Thyroid gland (tissue), 4 donors: ENCODE measurements at regions not wholly inside any gene's neighbourhood (a gene's known extent, or its start where the extent isn't known, plus 50 kb on each side); places are given as distances from the start of the nearest gene placed in this dataset.

Experiments used
- DNase-seq, 2 donors: peaks; one replicate each; pipeline ENCODE4 v3.0.0-alpha.2; 2019
- H3K27ac ChIP-seq, 3 donors: fragments of 200-600 bp; sonication (generic); 1 replicate in 2 of 3; 2 replicates in 1 of 3; pipeline ENCODE4 v1.5.1; 2016 to 2019; ENCODE audit warnings: mild to moderate bottlenecking in 1 of 3, moderate library complexity in 1 of 3
- H3K27me3 ChIP-seq: fragments of 200-600 bp; sonication (generic); one replicate; pipeline ENCODE4 v1.5.1; 2019
- H3K36me3 ChIP-seq, 2 donors: fragments of 200-600 bp; sonication (generic); one replicate each; pipeline ENCODE4 v1.5.1; 2016 to 2019
- H3K4me1 ChIP-seq, 2 donors: fragments of 200-600 bp; sonication (generic); one replicate each; pipeline ENCODE4 v1.5.1; 2017 to 2019
- H3K4me3 ChIP-seq, 3 donors: fragments of 200-600 bp; sonication (generic); replicated peaks in 1 of 3; 1 replicate in 2 of 3; 2 replicates in 1 of 3; pipeline ENCODE4 v1.5.1; 2016; ENCODE audit warnings: mild to moderate bottlenecking in 1 of 3
- H3K9me3 ChIP-seq: fragments of 200-600 bp; sonication (generic); one replicate; pipeline ENCODE4 v1.5.1; 2017
- CTCF ChIP-seq, 6 experiments: fragments of 200-600 bp in 3 of 6; fragments of 450-650 bp in 3 of 6; sonication (generic) in 3 of 6; IDR thresholded peaks; one replicate each; pipeline ENCODE4 v1.5.1; 2016 to 2019; ENCODE audit warnings: antibody characterized with exemption in 6 of 6, mild to moderate bottlenecking in 2 of 6, inconsistent platforms in 1 of 6, moderate library complexity in 1 of 6
- POLR2A ChIP-seq, 2 donors: fragments of 450-650 bp; IDR thresholded peaks; one replicate each; pipeline ENCODE4 v1.6.1; 2017; ENCODE audit warnings: antibody characterized with exemption in 2 of 2, mild to moderate bottlenecking in 2 of 2, moderate library complexity in 1 of 2
- whole genome bisulfite sequencing, 2 donors: methylation state at CpG; one replicate each; pipeline ENCODE4 v1.1.5; 2017; 5-methylcytosine and 5-hydroxymethylcytosine counted together
- intact Hi-C: fragments of 100-400 bp; cut with DNase I; formaldehyde crosslinking; loops from one replicate; pipeline ENCODE4 v1.15.1; 2023

- no peaks in the 10 kb centered on the region for H3K27me3 ChIP-seq
- peak overlapping the region in 1 of 3 donors; percentile 56 for H3K27ac ChIP-seq
- TF ChIP-seq CTCF (IDR thresholded peaks at IDR 0.05) = no peak
- TF ChIP-seq POLR2A (IDR thresholded peaks at IDR 0.05) = no peak
- H3K4me3 ChIP-seq = no peak overlapping the region
- intact Hi-C loops = no loop called here
- WGBS, 2 donors = 75 to 80% methylated on average over 3 of the region's 3 CpGs
- H3K36me3 ChIP-seq = no peaks in the 10 kb centered on the region
- H3K9me3 ChIP-seq = no peaks in the 10 kb centered on the region
- peaks cover 0 to 24% of the 10 kb centered on the region in 2 donors for H3K4me1 ChIP-seq
- DNase-seq = no peak
These were observed 367.5 kb downstream of the CCSER2 start for GRCh38 chr10:84695902-84696301.

- peak; percentile 71 to 72 for DNase-seq
- H3K27ac ChIP-seq = peak overlapping the region in 1 of 3 donors; percentile 56
- no peaks in the 10 kb centered on the region for H3K27me3 ChIP-seq
- no peak overlapping the region for H3K4me3 ChIP-seq
- WGBS, 2 donors = 20 to 27% methylated on average over 3 of the region's 3 CpGs
- intact Hi-C loops = no loop called here
- no peaks in the 10 kb centered on the region for H3K9me3 ChIP-seq
- no peaks in the 10 kb centered on the region for H3K36me3 ChIP-seq
- TF ChIP-seq CTCF (IDR thresholded peaks at IDR 0.05) = no peak
- H3K4me1 ChIP-seq = peaks cover 0 to 24% of the 10 kb centered on the region in 2 donors
These were observed 368.2 kb downstream of the CCSER2 start for GRCh38 chr10:84696610-84697009.

GRCh38 chr10:84698989-84699388 lies 370.6 kb downstream of the CCSER2 start:
- 85 to 93% methylated on average over 1 of the region's 1 CpG for WGBS, 2 donors
- Histone ChIP-seq H3K9me3 (no peaks in the 10 kb centered on the region), H3K27ac (no peak overlapping the region), H3K27me3 (no peaks in the 10 kb centered on the region), H3K36me3 (no peaks in the 10 kb centered on the region), H3K4me1 (peaks cover 0 to 24% of the 10 kb centered on the region in 2 donors), H3K4me3 (no peak overlapping the region)
- no peak for DNase-seq
- TF ChIP-seq POLR2A (IDR thresholded peaks at IDR 0.05) (no peak), CTCF (IDR thresholded peaks at IDR 0.05) (no peak)
- intact Hi-C loops = no loop called here

GRCh38 chr10:84700668-84701369 lies 372.4 kb downstream of the CCSER2 start:
- H3K36me3 ChIP-seq = no peaks in the 10 kb centered on the region
- 48 to 75% methylated on average over 4 of the region's 4 CpGs for WGBS, 2 donors

More at GRCh38 chr10:84700668-84701369, 372.4 kb downstream of the CCSER2 start:
- peaks cover 0 to 21% of the 10 kb centered on the region in 2 donors for H3K4me1 ChIP-seq
- DNase-seq = no peak
- H3K27ac ChIP-seq = no peak overlapping the region
- H3K9me3 ChIP-seq = no peaks in the 10 kb centered on the region
- no peak overlapping the region for H3K4me3 ChIP-seq
- intact Hi-C loops = no loop called here
- TF ChIP-seq POLR2A (IDR thresholded peaks at IDR 0.05) = no peak
- TF ChIP-seq CTCF (IDR thresholded peaks at IDR 0.05) = no peak
- H3K27me3 ChIP-seq = no peaks in the 10 kb centered on the region
